K562 (cell line): ENCODE measurements at regions not wholly inside any gene's neighbourhood (a gene's known extent, or its start where the extent isn't known, plus 50 kb on each side); places are given as distances from the start of the nearest gene placed in this dataset.

Source experiments
- ATAC-seq: fragments of 200-7000 bp; cut with Tn5 transposase; 3 replicates; pipeline ENCODE4 v1.9.1; 2020; ENCODE audit warnings: moderate library complexity
- BruUV-seq: library from RNA; stranded (reverse); fragments of 400-500 nt; replicated peaks from 2 replicates; lab custom pipeline; 2021; lab: Mats Ljungman, UMichigan
- CTCF ChIA-PET: fragments of 300-600 bp; formaldehyde crosslinking; extraction: SDS; loops from one replicate; lab custom pipeline; 2021; ENCODE audit warnings: low intra/inter-chr PET ratio; lab: Yijun Ruan, JAX
- POLR2A ChIA-PET: fragments of 300-600, 350-650 bp; sonication (Branson Sonifier 250); formaldehyde crosslinking; extraction: SDS; loops from one replicate; lab custom pipeline; 2021; ENCODE audit warnings: antibody characterized with exemption, inconsistent platforms; lab: Yijun Ruan, JAX
- DNase-seq, 4 experiments: peaks; one replicate each; pipeline versions ENCODE4 v3.0.0 to v3.0.0-alpha.2; 2011 to 2018; ENCODE audit warnings: low spot score in 3 of 4, mixed read lengths in 3 of 4; ENCODE audit errors: extremely low read depth in 1 of 4
- FAIRE-seq: peaks from 2 replicates; lab custom pipeline; 2011; peaks lifted over from hg19 to GRCh38; lab: Jason Lieb, UNC
- H2AFZ ChIP-seq: 2 replicates; pipeline ENCODE4 v1.6.0; 2011; ENCODE audit warnings: low read depth, low read length, control low read depth, inconsistent platforms
- H3K27ac ChIP-seq: fragments of 200-600 bp; 3 replicates; pipeline ENCODE4 v1.8.0; 2011; ENCODE audit warnings: low read depth, mild to moderate bottlenecking, control low read depth, inconsistent platforms, low read length, moderate library complexity, mixed read lengths; ENCODE audit errors: extremely low read depth
- H3K27me3 ChIP-seq, 2 experiments: fragments of 300-600 bp in 1 of 2; 2 replicates in 1 of 2; 3 replicates in 1 of 2; pipeline versions ENCODE4 v1.6.0 to v1.8.0; 2011; ENCODE audit warnings: inconsistent platforms in 2 of 2, low read length in 2 of 2, mild to moderate bottlenecking in 1 of 2, mixed read lengths in 1 of 2, moderate library complexity in 1 of 2; ENCODE audit not compliant: control insufficient read depth in 2 of 2, insufficient read depth in 2 of 2
- H3K36me3 ChIP-seq: fragments of 300-600 bp; 3 replicates; pipeline ENCODE4 v1.8.0; 2011; ENCODE audit warnings: mild to moderate bottlenecking, low read length, inconsistent platforms; ENCODE audit not compliant: control insufficient read depth, insufficient read depth
- H3K4me1 ChIP-seq, 2 experiments: fragments of 200-600 bp in 1 of 2; replicated peaks in 1 of 2; 2 replicates in 1 of 2; 3 replicates in 1 of 2; pipeline versions ENCODE4 v1.5.1 to v1.8.0; 2011; ENCODE audit warnings: inconsistent platforms in 2 of 2, low read length in 2 of 2, mild to moderate bottlenecking in 1 of 2, mixed read lengths in 1 of 2, moderate library complexity in 1 of 2; ENCODE audit not compliant: control insufficient read depth in 2 of 2, insufficient read depth in 2 of 2
- H3K4me2 ChIP-seq: 2 replicates; pipeline ENCODE4 v1.6.1; 2011; ENCODE audit warnings: low read length, control low read depth, inconsistent platforms, mixed read lengths; ENCODE audit not compliant: insufficient read depth
- H3K4me3 ChIP-seq: fragments of 200-600 bp; sonication (generic), shearing (Covaris generic); 2 replicates; pipeline ENCODE4 v1.5.1; 2016; ENCODE audit warnings: control low read depth, inconsistent platforms
- H3K79me2 ChIP-seq: fragments of 200-600 bp; 3 replicates; pipeline ENCODE4 v1.8.0; 2011; ENCODE audit warnings: low read length, inconsistent platforms; ENCODE audit not compliant: control insufficient read depth, insufficient read depth
- H3K9ac ChIP-seq, 2 experiments: 2 replicates each; pipeline versions ENCODE4 v1.6.0 to v1.6.1; 2011; ENCODE audit warnings: low read depth in 2 of 2, low read length in 2 of 2, control low read depth in 1 of 2, inconsistent platforms in 1 of 2, mild to moderate bottlenecking in 1 of 2, mixed read lengths in 1 of 2; ENCODE audit not compliant: insufficient read depth in 1 of 2
- H3K9me1 ChIP-seq: one replicate; pipeline ENCODE4 v1.6.0; 2011; ENCODE audit warnings: inconsistent platforms, mild to moderate bottlenecking, low read length, moderate library complexity; ENCODE audit not compliant: control insufficient read depth, insufficient read depth
- H3K9me3 ChIP-seq: replicated peaks from 2 replicates; pipeline ENCODE4 v1.5.1; 2011; ENCODE audit warnings: low read depth, low read length, inconsistent platforms; ENCODE audit not compliant: control insufficient read depth, insufficient read depth
- H4K20me1 ChIP-seq: replicated peaks from 2 replicates; pipeline ENCODE4 v1.6.1; 2011; ENCODE audit warnings: low read length, inconsistent platforms, mixed read lengths; ENCODE audit not compliant: control insufficient read depth, insufficient read depth
- C11orf30 ChIP-seq: fragments of 450-650 bp; IDR thresholded peaks from 2 replicates; pipeline ENCODE4 v1.6.1; 2016; ENCODE audit warnings: low read depth, mild to moderate bottlenecking
- CHD1 ChIP-seq: fragments of 200-600 bp; sonication (generic); IDR thresholded peaks from one replicate; pipeline ENCODE4 v1.6.1; 2012; ENCODE audit warnings: mild to moderate bottlenecking, moderate library complexity, low read length, inconsistent platforms
- SUPT5H ChIP-seq: fragments of 450-650 bp; IDR thresholded peaks from 2 replicates; pipeline ENCODE4 v1.6.1; 2016
- ZFX ChIP-seq: sonication (generic); formaldehyde crosslinking; IDR thresholded peaks from 2 replicates; pipeline ENCODE4 v1.8.0; 2022; ENCODE audit warnings: mild to moderate bottlenecking, missing genetic modification reagents, moderate library complexity
- ZNF316 ChIP-seq: fragments of 450-650 bp; IDR thresholded peaks from 2 replicates; pipeline ENCODE4 v1.6.1; 2016
- WGBS: fragments of 100-300 bp; shearing (Covaris generic); methylation state at CpG from one replicate; pipeline ENCODE4 v1.1.6; 2016; ENCODE audit warnings: low coverage, mixed read lengths; ENCODE audit not compliant: insufficient coverage; ENCODE audit errors: missing lambda C conversion rate; 5-methylcytosine and 5-hydroxymethylcytosine counted together
- in situ Hi-C: fragments of 300-500 bp; cut with MboI; formaldehyde crosslinking; loops from 4 replicates; pipeline ENCODE4 v1.15.0; 2018; ENCODE audit warnings: inconsistent platforms, mixed read lengths
- intact Hi-C: fragments of 100-400 bp; cut with micrococcal nuclease; formaldehyde crosslinking; loops from 2 replicates; pipeline ENCODE4 v1.14.2; 2022
- TF ChIP-seq, protein P1 (sequence below), 2 experiments: fragments of 450-650 bp; IDR thresholded peaks; 2 replicates each; pipeline ENCODE4 v1.6.1; 2016; ENCODE audit warnings: mild to moderate bottlenecking in 2 of 2, borderline replicate concordance in 1 of 2, low read depth in 1 of 2, moderate library complexity in 1 of 2
- TF ChIP-seq, protein P2 (sequence below): fragments of 450-650 bp; formaldehyde crosslinking; IDR thresholded peaks from 2 replicates; pipeline ENCODE4 v1.4.0; 2020; ENCODE audit warnings: mild to moderate bottlenecking, mixed read lengths

DNA sequence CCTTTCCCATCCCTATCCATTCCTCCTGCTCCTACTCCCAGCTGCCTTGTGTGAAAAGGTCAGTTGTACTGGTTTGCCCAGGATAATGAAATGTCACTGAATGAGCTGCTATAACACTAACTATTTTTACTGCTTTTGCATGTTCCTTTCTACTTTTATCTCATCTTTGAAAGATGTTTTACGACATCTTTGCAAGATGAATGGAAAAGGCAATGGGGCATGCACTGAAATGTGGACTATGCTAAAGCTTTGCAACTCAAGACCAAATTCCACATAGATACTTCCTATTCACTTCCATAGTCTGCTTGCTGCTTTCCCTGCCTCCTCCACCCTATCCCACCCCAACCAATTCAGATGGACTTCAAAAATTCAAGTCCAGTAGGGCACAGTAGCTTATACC, 111.3 kb downstream of the SETD4 start:
- ChIA-PET CTCF (no interaction called here), POLR2A (interaction anchor here (0.6 to 1.2 kb wide), 3 partner anchors 17 to 744 kb away, joined by 3 read pairs; no protein-coding TSS in a partner anchor)
- DNase-seq (no peak), FAIRE-seq (no peak), ATAC-seq (no peak)
- Histone ChIP-seq H3K4me2 (no peak overlapping the region), H3K27ac (no peak overlapping the region), H3K9ac (no peak overlapping the region), H3K9me3 (no peaks in the 10 kb centered on the region), H3K36me3 (no peaks in the 10 kb centered on the region), H4K20me1 (no peaks in the 10 kb centered on the region), H3K4me3 (no peak overlapping the region), H3K27me3 (peaks cover 0 to 8% of the 10 kb centered on the region in 2 experiments; a peak in 1 of 5 replicates), H3K4me1 (peaks cover 0 to 4% of the 10 kb centered on the region in 2 experiments; a peak in 2 of 5 replicates), H2AFZ (no peak overlapping the region), H3K79me2 (no peaks in the 10 kb centered on the region), H3K9me1 (no peaks in the 10 kb centered on the region)
- WGBS, result 11% methylated on average over 1 of the region's 1 CpG
- BruUV-seq, result no TSS peak
- in situ Hi-C loops, result no loop called here
- no peak for TF ChIP-seq CHD1
- TF ChIP-seq, protein P1, sequence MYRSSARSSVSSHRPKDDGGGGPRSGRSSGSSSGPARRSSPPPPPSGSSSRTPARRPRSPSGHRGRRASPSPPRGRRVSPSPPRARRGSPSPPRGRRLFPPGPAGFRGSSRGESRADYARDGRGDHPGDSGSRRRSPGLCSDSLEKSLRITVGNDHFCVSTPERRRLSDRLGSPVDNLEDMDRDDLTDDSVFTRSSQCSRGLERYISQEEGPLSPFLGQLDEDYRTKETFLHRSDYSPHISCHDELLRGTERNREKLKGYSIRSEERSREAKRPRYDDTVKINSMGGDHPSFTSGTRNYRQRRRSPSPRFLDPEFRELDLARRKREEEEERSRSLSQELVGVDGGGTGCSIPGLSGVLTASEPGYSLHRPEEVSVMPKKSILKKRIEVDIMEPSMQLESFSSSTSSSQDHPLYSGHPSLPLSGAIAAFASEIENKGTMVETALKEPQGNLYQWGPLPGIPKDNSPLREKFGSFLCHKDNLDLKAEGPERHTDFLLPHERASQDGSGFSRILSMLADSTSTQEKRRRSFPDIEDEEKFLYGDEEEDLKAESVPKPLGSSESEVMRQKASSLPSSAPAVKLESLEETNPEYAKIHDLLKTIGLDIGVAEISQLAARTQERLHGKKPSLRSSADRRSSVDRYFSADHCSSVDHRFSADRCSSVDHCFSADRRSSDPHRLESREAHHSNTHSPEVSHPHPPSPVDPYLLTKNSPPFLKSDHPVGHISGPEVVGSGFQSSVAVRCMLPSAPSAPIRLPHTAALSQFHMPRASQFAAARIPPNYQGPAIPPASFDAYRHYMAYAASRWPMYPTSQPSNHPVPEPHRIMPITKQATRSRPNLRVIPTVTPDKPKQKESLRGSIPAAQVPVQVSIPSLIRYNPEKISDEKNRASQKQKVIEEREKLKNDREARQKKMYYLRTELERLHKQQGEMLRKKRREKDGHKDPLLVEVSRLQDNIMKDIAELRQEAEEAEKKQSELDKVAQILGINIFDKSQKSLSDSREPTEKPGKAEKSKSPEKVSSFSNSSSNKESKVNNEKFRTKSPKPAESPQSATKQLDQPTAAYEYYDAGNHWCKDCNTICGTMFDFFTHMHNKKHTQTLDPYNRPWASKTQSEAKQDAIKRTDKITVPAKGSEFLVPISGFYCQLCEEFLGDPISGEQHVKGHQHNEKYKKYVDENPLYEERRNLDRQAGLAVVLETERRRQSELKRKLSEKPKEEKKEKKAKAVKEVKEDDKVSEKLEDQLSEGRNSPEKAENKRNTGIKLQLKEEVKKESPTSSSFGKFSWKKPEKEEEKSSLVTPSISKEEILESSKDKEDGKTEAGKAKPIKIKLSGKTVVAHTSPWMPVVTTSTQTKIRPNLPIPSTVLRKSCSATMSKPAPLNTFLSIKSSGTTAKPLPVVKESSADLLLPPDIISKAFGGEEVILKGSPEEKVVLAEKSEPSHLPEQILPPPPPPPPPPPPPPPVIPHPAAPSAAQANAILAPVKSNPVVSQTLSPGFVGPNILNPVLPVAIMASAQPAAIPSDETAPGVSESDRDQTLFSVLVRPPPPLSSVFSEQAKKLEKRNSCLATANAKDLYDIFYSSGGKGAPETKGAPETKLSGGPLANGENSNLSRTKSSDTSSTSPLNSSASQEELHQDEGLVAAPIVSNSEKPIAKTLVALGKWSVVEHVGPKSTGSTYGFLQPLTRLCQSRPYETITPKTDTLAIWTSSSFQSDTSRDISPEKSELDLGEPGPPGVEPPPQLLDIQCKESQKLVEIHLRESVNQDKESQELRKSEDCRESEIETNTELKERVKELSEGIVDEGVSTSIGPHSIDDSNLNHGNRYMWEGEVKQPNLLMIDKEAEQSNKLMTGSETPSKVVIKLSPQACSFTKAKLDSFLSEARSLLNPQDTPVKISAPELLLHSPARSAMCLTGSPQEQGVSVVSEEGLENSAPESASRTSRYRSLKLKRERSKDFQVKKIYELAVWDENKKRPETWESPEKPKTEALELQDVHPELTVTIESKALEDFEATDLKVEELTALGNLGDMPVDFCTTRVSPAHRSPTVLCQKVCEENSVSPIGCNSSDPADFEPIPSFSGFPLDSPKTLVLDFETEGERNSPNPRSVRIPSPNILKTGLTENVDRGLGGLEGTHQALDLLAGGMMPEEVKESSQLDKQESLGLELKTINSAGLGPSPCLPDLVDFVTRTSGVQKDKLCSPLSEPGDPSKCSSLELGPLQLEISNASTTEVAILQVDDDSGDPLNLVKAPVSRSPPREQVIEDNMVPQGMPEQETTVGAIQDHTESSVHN (IDR thresholded peaks at IDR 0.05; ENCODE audit: borderline replicate concordance in 1 of 2, low read depth in 1 of 2), result no peak
- TF ChIP-seq, protein P2, sequence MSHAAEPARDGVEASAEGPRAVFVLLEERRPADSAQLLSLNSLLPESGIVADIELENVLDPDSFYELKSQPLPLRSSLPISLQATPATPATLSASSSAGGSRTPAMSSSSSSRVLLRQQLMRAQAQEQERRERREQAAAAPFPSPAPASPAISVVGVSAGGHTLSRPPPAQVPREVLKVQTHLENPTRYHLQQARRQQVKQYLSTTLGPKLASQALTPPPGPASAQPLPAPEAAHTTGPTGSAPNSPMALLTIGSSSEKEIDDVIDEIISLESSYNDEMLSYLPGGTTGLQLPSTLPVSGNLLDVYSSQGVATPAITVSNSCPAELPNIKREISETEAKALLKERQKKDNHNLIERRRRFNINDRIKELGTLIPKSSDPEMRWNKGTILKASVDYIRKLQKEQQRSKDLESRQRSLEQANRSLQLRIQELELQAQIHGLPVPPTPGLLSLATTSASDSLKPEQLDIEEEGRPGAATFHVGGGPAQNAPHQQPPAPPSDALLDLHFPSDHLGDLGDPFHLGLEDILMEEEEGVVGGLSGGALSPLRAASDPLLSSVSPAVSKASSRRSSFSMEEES (CRISPR knock-in tag), result no peak
- TF ChIP-seq ZNF316, result no peak
- no peak for TF ChIP-seq SUPT5H
- no peak for TF ChIP-seq ZFX (CRISPR knock-in tag)
- no peak for TF ChIP-seq C11orf30
- intact Hi-C loops, result loop anchor here (10.0 kb wide), 1 partner anchor 166 kb away; no protein-coding TSS in a partner anchor
